ENCODE measurements at regions not wholly inside any gene's neighbourhood (a gene's known extent, or its start where the extent isn't known, plus 50 kb on each side); places are given as distances from the start of the nearest gene placed in this dataset.

GRCh38 chr19:5213667-5214066 is 126.9 kb downstream of the PTPRS start:
- Histone ChIP-seq H4K20me1 (ENCODE audit: insufficient read depth, low read length) (peaks cover 4% of the 10 kb centered on the region), H3K9ac (ENCODE audit: low read length) (no peak overlapping the region), H3K27ac (ENCODE audit: low read depth, low read length) (no peak overlapping the region), H2AFZ (ENCODE audit: low read depth, low read length) (no peak overlapping the region), H3K79me2 (ENCODE audit: insufficient read depth, low read length) (no peaks in the 10 kb centered on the region), H3K4me3 (ENCODE audit: insufficient read depth, low read depth, low read length) (no peak overlapping the region), H3K4me1 (ENCODE audit: insufficient read depth, low read length) (no peaks in the 10 kb centered on the region), H3K9me3 (ENCODE audit: insufficient read depth, low read depth, low read length) (no peaks in the 10 kb centered on the region), H3K4me2 (ENCODE audit: low read length) (no peak overlapping the region), H3K27me3 (ENCODE audit: insufficient read depth, low read length) (no peaks in the 10 kb centered on the region), H3K36me3 (ENCODE audit: insufficient read depth, low read length) (peaks cover 35% of the 10 kb centered on the region)
- DNase-seq (ENCODE audit: low read depth): no peak
- no peak overlapping the region for H3K4me3 Mint-ChIP-seq (ENCODE audit: unreplicated experiment)
- no peaks in the 10 kb centered on the region for H3K27me3 Mint-ChIP-seq (ENCODE audit: low read depth, unreplicated experiment)
- no peaks in the 10 kb centered on the region for H3K4me1 Mint-ChIP-seq (ENCODE audit: low read depth, unreplicated experiment)
- H3K27ac Mint-ChIP-seq (ENCODE audit: unreplicated experiment): no peak overlapping the region
- H3K9me3 Mint-ChIP-seq (ENCODE audit: unreplicated experiment): peaks cover 5% of the 10 kb centered on the region
- FAIRE-seq: no peak
- peaks cover 52% of the 10 kb centered on the region for H3K36me3 Mint-ChIP-seq (ENCODE audit: low read depth, unreplicated experiment)
- no peak for TF ChIP-seq EZH2 (IDR thresholded peaks at IDR 0.05; ENCODE audit: insufficient read depth, low read length)

DNA sequence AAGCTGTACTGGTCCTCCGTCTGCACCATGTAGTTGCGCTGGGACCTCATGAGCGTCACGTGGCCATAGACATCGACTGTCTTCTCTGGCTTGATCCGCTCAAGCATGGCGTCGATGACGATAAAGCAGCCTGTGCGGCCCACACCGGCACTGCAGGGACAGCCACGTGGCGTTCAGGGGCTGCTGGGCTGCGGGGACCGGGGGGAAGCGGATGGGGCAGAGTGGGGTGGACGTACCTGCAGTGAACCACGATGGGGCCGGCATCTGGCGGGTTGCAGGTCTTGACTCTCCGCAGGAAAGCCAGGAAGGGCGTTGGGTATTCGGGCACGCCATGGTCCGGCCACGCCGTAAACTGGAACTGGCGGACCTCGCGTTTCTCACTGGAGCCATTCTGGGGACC is 128.5 kb downstream of the PTPRS start:
- peaks cover 5% of the 10 kb centered on the region for H3K9me3 Mint-ChIP-seq (ENCODE audit: unreplicated experiment)
- Histone ChIP-seq H2AFZ (ENCODE audit: low read depth, low read length) (no peak overlapping the region), H3K4me1 (ENCODE audit: insufficient read depth, low read length) (no peaks in the 10 kb centered on the region), H3K4me3 (ENCODE audit: insufficient read depth, low read depth, low read length) (no peak overlapping the region), H3K79me2 (ENCODE audit: insufficient read depth, low read length) (no peaks in the 10 kb centered on the region), H3K27ac (ENCODE audit: low read depth, low read length) (no peak overlapping the region), H3K36me3 (ENCODE audit: insufficient read depth, low read length) (peaks cover 27% of the 10 kb centered on the region), H3K9me3 (ENCODE audit: insufficient read depth, low read depth, low read length) (no peaks in the 10 kb centered on the region), H3K27me3 (ENCODE audit: insufficient read depth, low read length) (no peaks in the 10 kb centered on the region), H3K9ac (ENCODE audit: low read length) (no peak overlapping the region), H3K4me2 (ENCODE audit: low read length) (no peak overlapping the region), H4K20me1 (ENCODE audit: insufficient read depth, low read length) (peaks cover 3% of the 10 kb centered on the region)
- TF ChIP-seq CTCF (IDR thresholded peaks at IDR 0.05; ENCODE audit: insufficient read depth, low read depth, low read length): no peak
- TF ChIP-seq EZH2 (IDR thresholded peaks at IDR 0.05; ENCODE audit: insufficient read depth, low read length): no peak
- no peak overlapping the region for H3K4me3 Mint-ChIP-seq (ENCODE audit: unreplicated experiment)
- FAIRE-seq (no peak), DNase-seq (ENCODE audit: low read depth) (no peak)
- H3K36me3 Mint-ChIP-seq (ENCODE audit: low read depth, unreplicated experiment): peaks cover 40% of the 10 kb centered on the region
- H3K27me3 Mint-ChIP-seq (ENCODE audit: low read depth, unreplicated experiment): no peaks in the 10 kb centered on the region
- H3K4me1 Mint-ChIP-seq (ENCODE audit: low read depth, unreplicated experiment): no peaks in the 10 kb centered on the region
- H3K27ac Mint-ChIP-seq (ENCODE audit: unreplicated experiment): no peak overlapping the region

DNA sequence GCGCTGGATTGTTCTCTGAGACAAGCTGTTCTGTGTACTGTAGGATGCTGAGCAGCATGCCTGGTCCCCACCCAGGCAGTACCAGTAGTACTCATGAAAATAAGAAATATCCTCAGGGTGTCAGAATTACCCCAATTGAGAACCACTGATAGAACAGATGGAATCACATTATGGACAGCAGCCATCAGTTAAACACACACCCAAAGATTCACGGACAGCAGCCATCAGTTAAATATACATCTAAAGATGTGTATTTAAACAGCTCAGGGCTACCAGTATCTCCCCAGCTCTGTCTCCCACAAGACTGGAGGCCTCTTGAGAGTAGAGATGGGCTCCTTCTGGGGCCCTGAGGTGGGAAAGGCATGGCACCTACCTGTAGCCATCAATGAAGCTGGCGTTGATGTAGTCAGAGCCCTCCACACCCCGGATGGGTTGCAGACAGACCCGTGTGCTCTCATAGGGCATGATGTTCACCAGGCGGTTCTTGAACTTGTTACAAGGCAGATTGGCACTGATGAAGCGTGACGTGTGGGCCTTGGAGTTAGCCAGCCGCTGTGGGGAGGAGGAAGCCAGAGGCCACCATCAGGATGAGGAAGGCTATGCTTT is 129.3 kb downstream of the PTPRS start:
- Histone ChIP-seq H3K4me1 (ENCODE audit: insufficient read depth, low read length) (no peaks in the 10 kb centered on the region), H3K4me3 (ENCODE audit: insufficient read depth, low read depth, low read length) (no peak overlapping the region), H3K9ac (ENCODE audit: low read length) (no peak overlapping the region), H4K20me1 (ENCODE audit: insufficient read depth, low read length) (no peaks in the 10 kb centered on the region), H2AFZ (ENCODE audit: low read depth, low read length) (no peak overlapping the region), H3K27ac (ENCODE audit: low read depth, low read length) (no peak overlapping the region), H3K27me3 (ENCODE audit: insufficient read depth, low read length) (no peaks in the 10 kb centered on the region), H3K79me2 (ENCODE audit: insufficient read depth, low read length) (no peaks in the 10 kb centered on the region), H3K9me3 (ENCODE audit: insufficient read depth, low read depth, low read length) (no peaks in the 10 kb centered on the region), H3K36me3 (ENCODE audit: insufficient read depth, low read length) (peaks cover 20% of the 10 kb centered on the region), H3K4me2 (ENCODE audit: low read length) (no peak overlapping the region)
- peaks cover 34% of the 10 kb centered on the region for H3K36me3 Mint-ChIP-seq (ENCODE audit: low read depth, unreplicated experiment)
- no peak for FAIRE-seq
- H3K4me3 Mint-ChIP-seq (ENCODE audit: unreplicated experiment): no peak overlapping the region
- H3K27me3 Mint-ChIP-seq (ENCODE audit: low read depth, unreplicated experiment): no peaks in the 10 kb centered on the region
- TF ChIP-seq CTCF (IDR thresholded peaks at IDR 0.05; ENCODE audit: insufficient read depth, low read depth, low read length) (no peak), EZH2 (IDR thresholded peaks at IDR 0.05; ENCODE audit: insufficient read depth, low read length) (no peak)
- no peaks in the 10 kb centered on the region for H3K4me1 Mint-ChIP-seq (ENCODE audit: low read depth, unreplicated experiment)
- DNase-seq (ENCODE audit: low read depth): no peak
- peaks cover 5% of the 10 kb centered on the region for H3K9me3 Mint-ChIP-seq (ENCODE audit: unreplicated experiment)
- no peak overlapping the region for H3K27ac Mint-ChIP-seq (ENCODE audit: unreplicated experiment)

All from astrocyte (in vitro differentiated cells and primary cell).